HG03565 (cell line): ENCODE measurements at regions not wholly inside any gene's neighbourhood (a gene's known extent, or its start where the extent isn't known, plus 50 kb on each side); places are given as distances from the start of the nearest gene placed in this dataset.

Source experiments
- ATAC-seq: cut with Tn5 transposase; IDR thresholded peaks from one replicate; pipeline ENCODE4 v1.9.1; 2021; ENCODE audit warnings: mild to moderate bottlenecking, moderate library complexity; ENCODE audit not compliant: unreplicated experiment

GRCh38 chr19:29292153-29292552 is 79.2 kb upstream of the UQCRFS1 start:
- no peak for ATAC-seq

DNA sequence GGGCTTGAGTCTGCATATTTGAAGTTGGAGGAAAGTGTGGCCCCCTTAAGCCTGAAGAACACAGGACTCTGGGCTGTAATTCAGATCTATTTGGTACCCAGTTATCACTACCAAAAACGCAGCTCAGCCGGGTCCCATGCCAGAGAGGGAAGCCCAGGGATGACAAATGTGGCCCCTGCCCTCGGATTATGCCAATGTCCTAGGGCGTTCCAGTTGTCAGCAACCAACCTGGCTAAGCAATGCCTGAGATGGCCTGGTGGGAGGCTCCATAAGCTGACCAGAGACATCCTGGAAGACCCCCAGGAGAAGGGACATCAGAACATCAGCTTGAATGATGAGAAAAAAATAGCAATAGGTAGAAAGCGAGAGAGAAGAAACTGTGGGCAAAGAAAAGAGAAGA is 79.6 kb upstream of the UQCRFS1 start:
- no peak for ATAC-seq

GRCh38 chr19:29293292-29293691 is 80.3 kb upstream of the UQCRFS1 start:
- ATAC-seq, result no peak

DNA sequence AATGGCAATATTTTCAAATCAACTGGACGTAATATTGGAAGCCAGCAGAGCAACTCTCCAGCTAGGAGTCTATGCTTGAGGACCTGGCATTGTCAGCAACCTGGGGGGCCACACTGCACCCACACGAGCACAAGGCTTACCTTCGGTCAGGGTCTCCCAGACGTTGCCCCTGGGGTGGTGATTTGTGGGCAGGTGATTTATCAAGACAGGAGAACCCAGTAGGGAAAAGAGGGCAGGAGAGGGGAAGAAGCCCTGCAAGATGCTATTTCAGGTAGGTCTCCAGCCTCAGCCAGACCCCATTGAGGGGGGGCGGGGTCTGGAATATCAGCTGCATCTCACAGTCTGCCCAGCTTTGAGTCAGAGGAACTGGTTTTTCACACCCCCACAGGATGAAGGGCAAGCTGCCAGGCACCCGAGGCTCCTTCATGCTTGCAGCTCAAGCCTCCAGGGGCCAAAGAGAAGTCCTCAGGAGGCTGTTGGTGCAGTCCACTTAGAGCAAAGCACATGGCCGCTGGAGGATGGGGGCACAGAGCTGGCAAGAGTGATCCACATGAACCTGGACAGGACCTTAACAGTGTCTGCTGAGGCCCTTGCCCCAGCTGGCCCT is 80.9 kb upstream of the UQCRFS1 start:
- ATAC-seq, result no peak

GRCh38 chr19:29294343-29294811 is 81.4 kb upstream of the UQCRFS1 start:
- ATAC-seq, result no peak

GRCh38 chr19:29295285-29295684 is 82.3 kb upstream of the UQCRFS1 start:
- ATAC-seq, result no peak

GRCh38 chr19:29297381-29297780 is 84.4 kb upstream of the UQCRFS1 start:
- ATAC-seq, result no peak

DNA sequence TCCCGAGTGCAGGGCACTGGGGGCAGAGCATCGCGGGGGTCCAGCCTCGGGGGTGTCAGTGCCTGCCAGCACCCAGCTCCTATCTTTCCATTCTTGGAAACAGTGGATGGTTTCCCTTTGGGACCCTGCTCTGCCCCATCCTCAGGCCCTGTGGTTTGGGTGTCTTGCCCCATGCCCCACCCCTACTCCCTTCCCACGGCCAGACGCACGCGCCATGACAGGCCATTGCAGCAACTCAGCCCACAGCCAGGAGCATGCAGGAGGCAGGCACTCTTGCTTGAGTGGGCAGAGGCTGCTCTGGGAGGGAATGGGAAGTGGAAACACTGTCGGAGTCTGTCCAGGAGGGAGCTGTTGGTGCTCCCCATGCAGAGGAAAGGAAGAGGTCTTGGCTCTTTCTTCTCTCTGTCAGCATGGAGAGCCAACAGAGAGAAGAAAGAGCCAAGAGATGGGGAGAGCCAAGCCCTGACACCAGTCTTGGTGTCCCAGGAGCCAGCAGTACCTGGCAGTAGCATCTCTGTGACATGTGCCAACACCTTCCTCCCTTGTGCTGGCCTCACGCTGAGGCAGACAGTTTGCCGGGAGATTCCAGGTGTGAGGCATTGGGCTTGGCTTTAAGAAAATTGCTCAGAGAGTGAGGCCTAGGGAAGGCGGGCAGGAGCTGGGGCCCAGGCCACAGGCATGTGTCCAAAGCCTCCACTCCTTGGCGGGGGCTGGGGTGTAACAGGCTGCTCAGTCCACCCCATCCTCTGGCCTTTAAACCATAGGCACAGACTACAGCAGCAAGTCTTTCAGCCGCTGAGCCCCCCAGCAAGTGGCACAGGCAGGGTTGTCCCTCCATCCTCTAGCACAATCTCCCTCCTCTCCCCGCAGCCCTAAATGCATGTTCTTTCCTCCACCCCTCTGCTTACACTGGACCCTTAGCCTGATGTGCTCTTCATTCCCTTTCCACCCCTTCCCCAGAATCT is 86.7 kb upstream of the UQCRFS1 start:
- ATAC-seq, result no peak

DNA sequence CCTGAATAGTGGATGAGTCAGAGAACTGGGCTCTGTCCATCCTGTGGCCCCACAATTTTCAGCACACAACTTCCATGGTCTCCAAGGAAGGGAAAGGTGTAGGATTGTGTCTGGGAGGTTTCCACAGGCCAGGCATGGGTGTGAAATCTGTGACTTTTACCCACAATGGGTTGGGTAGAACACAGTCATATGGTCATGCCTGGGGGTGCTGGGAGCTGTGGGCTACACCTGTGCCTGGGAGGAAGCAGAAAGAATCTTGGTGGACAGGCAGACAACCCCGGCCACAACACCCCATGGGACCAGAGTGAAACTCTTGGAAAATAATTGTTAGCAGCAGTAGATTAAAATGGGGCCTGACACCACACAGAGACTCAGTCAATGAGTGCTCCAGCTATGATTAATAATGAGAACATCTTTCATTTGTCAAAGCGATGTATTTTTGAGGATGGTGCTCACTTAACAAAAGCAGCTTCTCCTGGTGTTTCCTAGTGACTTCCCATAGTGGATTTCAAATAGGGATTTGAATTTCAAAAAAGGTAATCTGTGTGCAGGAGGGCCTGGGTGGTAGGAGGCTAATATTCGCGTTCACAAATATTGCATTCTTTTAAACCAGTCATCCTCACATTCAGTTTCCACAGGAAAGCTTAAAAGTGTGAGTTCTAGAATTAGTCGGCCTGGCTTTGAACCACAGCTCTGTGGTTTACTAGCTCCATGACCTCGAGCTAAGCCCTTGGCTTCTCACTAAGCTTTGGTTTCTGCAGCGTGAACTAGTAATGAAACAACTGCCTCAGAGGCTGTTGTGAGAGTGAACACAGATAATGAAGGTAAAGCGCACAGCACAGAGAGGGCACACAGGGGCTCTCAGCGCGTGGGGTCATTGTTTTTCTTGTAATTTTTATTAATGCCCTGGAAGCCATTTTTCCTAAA is 89.3 kb upstream of the UQCRFS1 start:
- no peak for ATAC-seq

DNA sequence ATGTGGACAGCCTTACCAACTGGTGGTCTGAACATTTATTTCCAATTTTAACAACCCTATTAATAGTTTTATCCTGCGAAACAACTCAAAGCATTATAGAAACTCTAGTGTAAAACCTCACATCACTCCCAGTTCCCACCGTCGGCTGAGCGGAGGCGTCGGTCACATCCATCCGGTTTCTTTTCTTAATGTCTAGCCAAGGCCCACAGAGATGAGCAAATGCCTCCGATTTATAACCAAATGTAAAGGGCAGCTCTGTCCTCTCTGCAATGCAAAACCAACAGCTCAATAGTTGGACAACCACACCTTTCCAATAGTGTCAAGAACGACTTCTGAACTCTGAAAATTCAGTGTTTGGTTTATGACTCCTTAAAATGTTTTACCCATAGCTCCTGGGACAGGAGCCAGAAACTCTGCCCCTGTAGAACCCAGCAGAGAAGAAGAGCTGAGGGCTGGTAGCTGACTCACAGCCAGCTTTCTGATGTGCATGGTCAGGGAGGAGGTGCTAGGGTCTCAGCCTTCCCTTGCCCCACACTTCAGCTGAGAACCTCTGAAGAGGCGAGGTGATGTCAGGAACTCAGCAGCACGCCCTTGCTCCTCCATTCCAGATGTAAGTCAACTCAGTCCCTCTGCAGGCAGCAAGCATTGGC is 90.2 kb upstream of the UQCRFS1 start:
- ATAC-seq, result no peak

- no peak for ATAC-seq
Observed at GRCh38 chr19:29303719-29304090, 90.8 kb upstream of the UQCRFS1 start.

- ATAC-seq, result no peak
Observed at GRCh38 chr19:29305268-29305667, 92.3 kb upstream of the UQCRFS1 start.

DNA sequence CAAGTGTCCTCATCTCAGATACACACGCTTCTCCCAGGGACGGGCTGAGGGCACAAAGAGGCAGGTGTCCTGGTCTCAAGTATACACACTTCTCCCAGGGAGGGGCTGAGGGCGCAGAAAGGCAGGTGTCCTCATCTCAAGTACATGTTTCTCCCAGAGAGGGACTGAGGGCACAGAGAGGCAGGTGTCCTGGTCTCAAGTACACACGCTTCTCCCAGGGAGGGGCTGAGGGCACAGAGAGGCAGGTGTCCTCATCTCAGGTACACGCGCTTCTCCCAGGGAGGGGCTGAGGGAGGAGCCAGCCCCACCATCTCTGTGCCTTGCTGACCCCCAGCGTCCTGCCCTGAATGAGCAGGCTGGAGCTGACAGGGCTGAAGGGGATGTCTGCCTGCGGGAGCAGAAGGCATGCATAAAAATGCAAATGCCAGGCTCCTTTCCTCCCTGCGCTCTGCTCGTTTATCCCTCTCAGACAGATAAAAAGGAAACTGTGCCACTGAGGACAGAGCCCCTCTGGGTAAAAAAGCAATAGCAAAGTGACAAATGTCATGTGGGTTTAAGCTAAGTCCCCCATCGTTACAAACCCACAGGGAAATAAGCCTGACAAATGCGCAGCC is 96.1 kb upstream of the UQCRFS1 start:
- ATAC-seq, result no peak

- ATAC-seq, result no peak
Observed at GRCh38 chr19:29309637-29310036, 96.7 kb upstream of the UQCRFS1 start.

DNA sequence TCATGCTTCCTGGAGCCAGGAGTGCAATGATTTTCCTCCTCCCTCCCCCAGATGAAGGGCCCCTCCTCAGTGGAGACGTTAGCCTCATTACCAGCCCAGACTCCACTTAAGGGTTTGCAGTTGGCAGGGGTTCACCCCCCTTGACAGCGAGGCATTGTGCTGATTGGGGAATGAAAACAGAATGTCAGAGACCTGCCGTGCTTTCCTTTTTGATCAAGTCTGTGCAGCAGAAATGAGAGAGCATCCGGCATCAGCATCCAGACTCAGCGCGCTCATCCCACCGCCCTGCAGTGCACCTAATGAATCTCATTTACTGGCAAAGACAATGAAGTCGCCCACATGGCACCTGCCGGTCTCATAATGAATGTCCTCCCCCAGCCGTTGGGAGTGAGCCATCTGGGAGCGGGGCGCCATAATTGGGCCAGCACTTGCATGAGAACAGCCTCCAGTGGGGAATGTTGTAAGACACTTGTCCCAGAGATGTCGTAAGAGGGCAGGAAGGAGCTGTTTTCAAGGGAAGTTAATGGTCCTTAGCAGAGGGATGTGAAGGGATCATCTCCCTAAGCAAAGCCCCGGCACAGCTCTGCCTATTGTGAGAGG is 98.3 kb upstream of the UQCRFS1 start:
- no peak for ATAC-seq

GRCh38 chr19:29315556-29316190 is 102.7 kb upstream of the UQCRFS1 start:
- ATAC-seq, result no peak

- ATAC-seq, result no peak
Observed at GRCh38 chr19:29318581-29318980, 105.6 kb upstream of the UQCRFS1 start.

DNA sequence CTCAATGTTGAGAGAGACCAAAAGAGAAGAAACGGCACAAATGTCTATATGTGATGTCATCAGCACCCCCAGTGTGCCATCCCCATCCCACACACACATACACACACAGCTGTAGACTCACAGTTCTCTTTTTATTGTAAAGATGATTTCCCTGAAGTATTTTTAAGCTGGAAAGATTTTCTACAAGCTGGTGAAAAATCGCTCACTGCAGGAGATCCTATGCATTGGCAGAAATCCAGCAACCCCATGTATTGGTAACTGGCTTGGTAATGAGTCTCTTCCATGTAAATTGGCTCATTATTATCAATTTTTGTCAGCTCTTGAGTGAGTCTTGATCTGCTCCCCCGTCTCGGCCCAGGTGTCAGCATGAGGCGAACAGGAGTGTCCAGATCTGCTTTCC is 107.1 kb upstream of the UQCRFS1 start:
- no peak for ATAC-seq

DNA sequence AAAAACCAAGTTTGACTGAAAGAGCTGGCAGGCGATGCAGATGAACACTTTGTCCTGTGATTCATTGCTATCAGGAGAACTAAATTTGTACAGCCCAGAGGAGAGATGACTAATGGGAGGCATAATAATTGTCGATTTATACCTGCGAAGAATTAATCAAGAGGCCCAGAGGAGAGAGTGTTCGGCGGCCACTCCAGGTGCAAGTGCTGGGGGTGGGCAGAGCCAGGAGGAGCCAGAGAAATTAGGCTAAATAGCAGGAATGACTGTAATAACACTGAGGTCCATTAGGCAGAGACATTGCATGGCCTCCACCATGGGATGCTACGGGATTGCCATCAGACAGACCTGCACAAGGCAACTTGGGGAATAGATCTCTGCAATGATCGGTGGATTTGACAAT is 107.7 kb upstream of the UQCRFS1 start:
- no peak for ATAC-seq
